ENCODE measurements at regions not wholly inside any gene's neighbourhood (a gene's known extent, or its start where the extent isn't known, plus 50 kb on each side); places are given as distances from the start of the nearest gene placed in this dataset.

- TF ChIP-seq, protein P1, sequence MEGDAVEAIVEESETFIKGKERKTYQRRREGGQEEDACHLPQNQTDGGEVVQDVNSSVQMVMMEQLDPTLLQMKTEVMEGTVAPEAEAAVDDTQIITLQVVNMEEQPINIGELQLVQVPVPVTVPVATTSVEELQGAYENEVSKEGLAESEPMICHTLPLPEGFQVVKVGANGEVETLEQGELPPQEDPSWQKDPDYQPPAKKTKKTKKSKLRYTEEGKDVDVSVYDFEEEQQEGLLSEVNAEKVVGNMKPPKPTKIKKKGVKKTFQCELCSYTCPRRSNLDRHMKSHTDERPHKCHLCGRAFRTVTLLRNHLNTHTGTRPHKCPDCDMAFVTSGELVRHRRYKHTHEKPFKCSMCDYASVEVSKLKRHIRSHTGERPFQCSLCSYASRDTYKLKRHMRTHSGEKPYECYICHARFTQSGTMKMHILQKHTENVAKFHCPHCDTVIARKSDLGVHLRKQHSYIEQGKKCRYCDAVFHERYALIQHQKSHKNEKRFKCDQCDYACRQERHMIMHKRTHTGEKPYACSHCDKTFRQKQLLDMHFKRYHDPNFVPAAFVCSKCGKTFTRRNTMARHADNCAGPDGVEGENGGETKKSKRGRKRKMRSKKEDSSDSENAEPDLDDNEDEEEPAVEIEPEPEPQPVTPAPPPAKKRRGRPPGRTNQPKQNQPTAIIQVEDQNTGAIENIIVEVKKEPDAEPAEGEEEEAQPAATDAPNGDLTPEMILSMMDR (IDR thresholded peaks at IDR 0.05), result no peak
- no peak for TF ChIP-seq POLR2A (IDR thresholded peaks at IDR 0.05)
- intact Hi-C loops (cut with DNase I), result no loop called here
- H3K9me3 ChIP-seq (replicated peaks in 1 of 3), result no peaks in the 10 kb centered on the region
- DNase-seq, result no peak
- H3K27ac ChIP-seq, result no peak overlapping the region
- H3K36me3 ChIP-seq (replicated peaks in 1 of 2), result no peaks in the 10 kb centered on the region
- H3K4me1 ChIP-seq (replicated peaks in 1 of 2), result no peaks in the 10 kb centered on the region
- H3K27me3 ChIP-seq, result peaks cover 3% of the 10 kb centered on the region
- H3K4me3 ChIP-seq, result no peak overlapping the region
Observed at GRCh38 chr17:72199256-72199655, 78.4 kb downstream of the SOX9 start.

DNA sequence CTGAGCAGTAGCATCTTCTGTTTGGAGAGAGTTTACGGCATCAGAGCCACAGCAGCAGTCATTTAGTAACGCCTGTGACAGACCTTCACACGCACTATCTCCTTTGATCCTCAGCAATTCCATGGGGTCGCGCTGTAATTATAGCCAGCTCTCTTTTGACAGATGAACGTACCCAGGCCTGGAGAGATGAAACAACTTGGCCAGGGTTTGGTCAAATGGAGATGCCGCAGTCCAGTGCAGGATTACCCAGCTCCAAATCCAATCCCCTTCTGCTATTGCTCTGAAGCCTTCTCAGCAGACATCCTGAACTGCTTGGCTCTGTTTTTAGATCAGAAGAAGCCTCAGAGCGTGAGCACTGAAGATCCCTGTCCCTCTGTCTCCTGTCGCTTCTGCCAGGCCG lies 83.9 kb downstream of the SOX9 start:
- Histone ChIP-seq H3K36me3 (replicated peaks in 1 of 2) (no peaks in the 10 kb centered on the region), H3K27me3 (peaks cover 5% of the 10 kb centered on the region), H3K4me3 (no peak overlapping the region), H3K9me3 (replicated peaks in 1 of 3) (no peaks in the 10 kb centered on the region), H3K27ac (no peak overlapping the region), H3K4me1 (replicated peaks in 1 of 2) (no peaks in the 10 kb centered on the region)
- DNase-seq, result no peak
- WGBS, 4 donors, result 49 to 64% (median 53%) methylated on average over 9 to 10 of the region's 10 CpGs
- intact Hi-C loops (cut with DNase I), result no loop called here
- no peak for TF ChIP-seq POLR2A (IDR thresholded peaks at IDR 0.05)
- TF ChIP-seq, protein P1 (IDR thresholded peaks at IDR 0.05), result no peak

DNA sequence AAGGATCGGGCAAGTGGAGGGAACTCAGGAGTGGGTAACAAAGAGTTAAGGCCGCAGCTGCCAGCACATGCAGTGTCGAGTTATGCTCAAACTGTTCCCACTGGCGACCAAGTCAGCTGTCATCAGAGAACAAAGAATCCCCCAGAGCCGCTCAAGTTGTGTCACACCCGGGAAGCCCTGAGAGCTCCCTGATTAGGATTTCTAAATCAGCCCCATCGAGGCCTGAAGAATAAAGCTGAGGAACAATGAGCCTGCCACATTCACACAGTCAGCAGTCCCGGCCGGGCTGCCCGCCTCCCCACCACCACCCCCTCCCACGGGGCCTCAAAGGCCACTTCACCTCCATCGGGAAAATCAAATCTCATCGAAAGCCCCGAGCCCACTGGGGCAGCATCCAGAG lies 84.5 kb downstream of the SOX9 start:
- DNase-seq, result no peak
- Histone ChIP-seq H3K36me3 (replicated peaks in 1 of 2) (no peaks in the 10 kb centered on the region), H3K4me1 (replicated peaks in 1 of 2) (no peaks in the 10 kb centered on the region), H3K9me3 (replicated peaks in 1 of 3) (no peaks in the 10 kb centered on the region), H3K27me3 (peaks cover 5% of the 10 kb centered on the region), H3K4me3 (no peak overlapping the region), H3K27ac (no peak overlapping the region)
- TF ChIP-seq, protein P1 (IDR thresholded peaks at IDR 0.05), result no peak
- TF ChIP-seq POLR2A (IDR thresholded peaks at IDR 0.05), result no peak
- 22 to 32% (median 23%) methylated on average over 10 to 14 of the region's 14 CpGs for WGBS, 4 donors
- intact Hi-C loops (cut with DNase I), result no loop called here

DNA sequence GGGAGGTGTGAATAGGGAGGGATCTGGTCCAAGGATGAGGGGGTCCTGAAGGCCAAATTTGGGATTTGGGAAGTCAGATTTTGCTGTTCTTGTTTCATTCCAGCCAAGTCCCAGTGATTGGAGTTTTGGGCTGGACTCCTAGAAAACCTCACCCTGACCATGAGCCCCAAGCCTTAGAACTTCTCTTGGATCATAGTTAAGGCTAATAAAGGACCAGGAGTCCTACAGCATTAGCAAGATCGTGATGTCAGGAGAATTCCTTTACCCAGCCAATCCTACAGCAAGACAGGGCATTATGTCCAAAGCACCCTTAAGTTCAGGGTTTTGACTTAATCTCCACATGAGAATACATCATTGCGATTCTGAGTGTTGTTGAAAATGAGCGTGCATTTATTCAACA lies 85.0 kb downstream of the SOX9 start:
- Histone ChIP-seq H3K36me3 (replicated peaks in 1 of 2) (no peaks in the 10 kb centered on the region), H3K9me3 (replicated peaks in 1 of 3) (no peaks in the 10 kb centered on the region), H3K27ac (no peak overlapping the region), H3K27me3 (peaks cover 5% of the 10 kb centered on the region), H3K4me1 (replicated peaks in 1 of 2) (no peaks in the 10 kb centered on the region), H3K4me3 (no peak overlapping the region)
- intact Hi-C loops (cut with DNase I), result no loop called here
- 61 to 79% (median 65%) methylated on average over 3 of the region's 3 CpGs for WGBS, 4 donors
- no peak for DNase-seq
- TF ChIP-seq, protein P1 (IDR thresholded peaks at IDR 0.05), result no peak
